ENCODE measurements at regions not wholly inside any gene's neighbourhood (a gene's known extent, or its start where the extent isn't known, plus 50 kb on each side); places are given as distances from the start of the nearest gene placed in this dataset.

GRCh38 chr2:120939595-120940318 lies 204.1 kb downstream of the GLI2 start:
- DNase-seq, result no peak

DNA sequence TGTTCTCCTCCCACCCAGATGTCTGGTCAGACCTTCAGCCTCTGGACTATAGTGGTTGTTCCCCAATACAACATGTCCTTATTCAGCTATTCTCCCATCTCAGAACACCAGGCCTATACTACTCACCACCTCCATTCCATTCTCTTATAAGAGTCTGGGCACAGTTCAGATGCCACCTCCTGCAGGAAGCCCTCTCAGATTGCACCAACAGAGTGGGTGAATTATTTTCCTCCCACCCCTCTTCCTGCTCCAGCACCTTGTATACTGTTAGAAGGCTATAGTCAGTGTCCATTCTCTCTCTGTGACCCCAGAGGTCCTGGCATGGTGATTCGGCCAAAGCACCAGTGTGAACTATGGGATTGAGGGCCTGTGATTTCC lies 204.6 kb downstream of the GLI2 start:
- DNase-seq, result no peak

- DNase-seq, result no peak
Measured at GRCh38 chr2:120940726-120941256, 205.1 kb downstream of the GLI2 start.

DNA sequence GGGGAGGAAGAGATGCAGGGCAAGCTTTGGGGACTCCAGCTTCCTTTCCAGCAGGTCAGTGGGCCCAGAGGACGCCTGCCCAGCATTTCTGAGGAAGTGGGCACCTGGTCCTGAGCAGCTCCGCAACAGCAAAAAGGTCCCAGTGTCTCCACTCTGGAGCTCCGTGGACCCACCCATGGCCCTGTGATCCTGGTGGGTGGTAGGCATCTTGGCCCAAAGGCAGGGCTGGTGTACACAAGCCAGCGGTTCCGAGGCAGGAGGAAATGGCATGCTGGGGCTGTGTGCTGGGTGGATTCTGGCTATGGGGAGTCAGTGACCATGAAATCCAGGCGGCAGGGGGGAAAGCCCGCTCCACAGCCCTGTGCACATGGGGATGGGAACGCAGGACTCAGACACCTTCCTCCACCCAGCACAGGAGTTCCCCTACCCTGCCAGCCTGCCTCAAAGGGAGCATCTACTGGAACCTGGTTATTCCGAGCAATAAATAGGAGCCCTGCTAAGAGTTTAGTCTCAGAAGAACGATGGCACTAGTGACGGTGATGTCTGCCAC lies 206.0 kb downstream of the GLI2 start:
- no peak for DNase-seq

DNA sequence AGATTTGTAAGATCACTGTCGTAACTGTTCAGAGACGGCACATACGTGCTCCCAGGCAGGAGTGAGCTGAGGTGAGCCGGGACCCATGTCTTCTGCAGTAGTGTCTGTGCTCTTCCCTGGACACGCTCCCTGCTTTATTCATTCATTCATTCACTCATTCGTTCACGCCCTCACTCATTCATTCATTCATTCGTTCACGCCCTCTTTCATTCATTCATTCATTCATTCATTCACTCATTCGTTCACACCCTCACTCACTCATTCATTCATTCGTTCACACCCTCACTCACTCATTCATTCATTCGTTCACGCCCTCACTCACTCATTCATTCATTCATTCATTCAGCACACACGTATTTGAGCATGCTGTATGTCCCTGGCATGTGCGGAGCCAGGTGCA lies 207.0 kb downstream of the GLI2 start:
- DNase-seq, result no peak

- peak; percentile 32 for DNase-seq
Measured at GRCh38 chr2:120943403-120944034, 207.9 kb downstream of the GLI2 start.

DNA sequence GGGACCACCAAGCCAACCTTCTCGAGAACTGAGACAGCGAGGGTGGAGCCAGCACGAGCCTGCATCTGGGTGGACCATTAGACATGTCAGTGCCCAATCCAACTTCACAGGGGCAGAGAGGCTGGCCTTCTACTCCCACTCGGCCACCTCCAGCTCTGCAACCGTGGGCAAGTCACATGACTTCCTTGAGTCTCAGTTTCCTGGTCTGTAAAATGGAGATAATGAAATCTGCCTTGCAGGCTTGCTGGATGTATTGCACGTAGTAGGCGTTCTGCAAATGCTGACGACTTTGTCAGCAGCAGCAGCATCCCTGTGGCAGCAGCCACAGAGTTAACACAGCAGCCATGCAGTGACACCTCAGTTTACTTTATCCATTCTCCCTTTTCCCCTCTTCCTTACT lies 208.9 kb downstream of the GLI2 start:
- DNase-seq, result no peak

- no peak for DNase-seq
Measured at GRCh38 chr2:120945091-120945490, 209.4 kb downstream of the GLI2 start.

- DNase-seq, result no peak
Measured at GRCh38 chr2:120945832-120946499, 210.3 kb downstream of the GLI2 start.

DNA sequence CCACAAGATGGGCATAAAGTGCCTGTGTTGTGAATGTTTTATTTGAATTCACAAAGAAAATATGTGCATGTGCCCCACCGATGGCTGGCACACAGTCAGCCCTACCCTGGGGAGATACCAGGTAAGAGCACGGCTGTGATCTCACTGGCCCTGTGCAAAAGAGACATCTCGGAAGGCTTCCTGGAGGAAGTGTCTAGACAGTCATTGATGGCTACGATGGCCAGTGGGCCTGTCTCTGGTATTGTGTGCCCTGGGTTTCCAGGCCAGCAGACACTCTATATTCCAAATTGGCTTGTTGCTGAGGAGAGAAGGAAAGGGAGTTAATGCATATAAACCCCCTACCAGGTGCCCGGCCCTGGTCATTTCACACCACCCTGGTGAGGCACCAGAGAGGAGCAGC lies 211.7 kb downstream of the GLI2 start:
- no peak for DNase-seq

GRCh38 chr2:120947982-120948661 lies 212.5 kb downstream of the GLI2 start:
- no peak for DNase-seq

GRCh38 chr2:120948662-120949011 lies 213.0 kb downstream of the GLI2 start:
- DNase-seq, result no peak

- DNase-seq, result peak; percentile 57
Measured at GRCh38 chr2:120949027-120949956, 213.6 kb downstream of the GLI2 start.

- no peak for DNase-seq
Measured at GRCh38 chr2:120949957-120950590, 214.4 kb downstream of the GLI2 start.

GRCh38 chr2:120951693-120952092 lies 216.0 kb downstream of the GLI2 start:
- DNase-seq, result no peak

- DNase-seq, result no peak
Measured at GRCh38 chr2:120952318-120952717, 216.7 kb downstream of the GLI2 start.

- DNase-seq, result peak; percentile 99
Measured at GRCh38 chr2:120953066-120953756, 217.5 kb downstream of the GLI2 start.

DNA sequence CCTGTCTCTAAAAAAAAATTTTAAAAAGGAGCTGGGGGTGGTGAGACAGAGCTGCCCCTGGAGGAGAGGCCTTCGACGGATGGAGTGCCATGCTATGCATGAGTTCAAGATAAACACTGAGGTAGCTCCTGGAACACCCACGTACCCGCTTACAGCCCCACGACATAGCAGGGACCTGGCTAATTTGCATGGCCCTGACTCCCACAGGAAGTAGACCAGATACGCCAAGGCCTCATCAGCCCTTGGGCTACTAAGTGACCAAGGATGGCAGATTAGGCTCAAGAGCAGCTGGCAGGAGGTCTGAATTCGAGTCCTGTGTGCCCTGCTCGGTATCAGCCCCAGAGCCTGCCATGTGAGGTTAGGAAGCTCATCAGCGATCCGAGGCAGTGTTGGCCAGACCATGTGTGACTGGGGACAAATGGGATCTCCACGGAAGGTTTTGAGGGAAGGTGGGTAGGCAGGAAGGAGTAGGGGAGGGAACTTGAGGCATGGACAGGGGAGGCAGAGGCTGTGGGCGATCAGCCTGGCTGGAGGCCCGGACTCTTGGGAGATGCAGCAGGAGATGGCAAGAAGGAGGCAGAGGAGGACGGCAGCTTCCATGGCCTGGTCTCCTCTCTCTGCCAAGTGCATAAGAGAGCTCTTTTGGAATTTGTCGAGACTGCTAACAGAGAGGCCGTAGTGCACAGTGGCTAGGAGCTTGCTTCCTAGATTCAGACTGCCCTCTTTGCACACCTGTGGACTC lies 218.3 kb downstream of the GLI2 start:
- peak; percentile 42 for DNase-seq

- no peak for DNase-seq
Measured at GRCh38 chr2:120954939-120955338, 219.3 kb downstream of the GLI2 start.

DNA sequence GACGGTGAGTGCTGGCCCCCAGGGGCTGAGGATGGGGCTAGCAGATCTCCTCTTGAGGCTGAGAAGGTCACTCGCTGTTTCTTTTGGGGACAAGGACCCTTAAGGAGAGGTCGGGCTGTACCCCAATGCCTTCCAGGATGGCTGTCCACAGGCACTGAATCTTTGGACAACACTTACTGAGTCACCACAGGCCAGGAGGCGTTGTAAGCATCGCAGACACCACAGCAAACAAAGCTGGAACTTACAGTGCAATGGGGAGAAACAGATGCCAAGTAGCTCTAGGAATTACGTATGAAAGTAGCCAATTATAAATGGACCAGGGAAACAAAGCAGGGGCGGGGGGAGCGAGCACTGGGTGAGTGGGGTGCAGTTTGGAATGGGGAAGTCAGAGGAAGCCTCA lies 219.8 kb downstream of the GLI2 start:
- no peak for DNase-seq
